Neutrophil (primary cell): ENCODE measurements at regions not wholly inside any gene's neighbourhood (a gene's known extent, or its start where the extent isn't known, plus 50 kb on each side); places are given as distances from the start of the nearest gene placed in this dataset.

Source experiments
- H3K27ac ChIP-seq: fragments of 200-600 bp; sonication (generic); 2 replicates; pipeline ENCODE4 v1.5.1; 2016; ENCODE audit warnings: mild to moderate bottlenecking, moderate library complexity
- H3K27me3 ChIP-seq: fragments of 200-600 bp; sonication (generic); 2 replicates; pipeline ENCODE4 v1.6.0; 2016; ENCODE audit warnings: mild to moderate bottlenecking
- H3K36me3 ChIP-seq: fragments of 200-600 bp; sonication (generic); 2 replicates; pipeline ENCODE4 v1.5.1; 2017
- H3K4me1 ChIP-seq, 2 experiments: fragments of 200-600 bp in 1 of 2; sonication (generic) in 1 of 2; 1 replicate in 1 of 2; 2 replicates in 1 of 2; pipeline versions ENCODE4 v1.5.1 to v1.6.1; 2013 to 2016; ENCODE audit warnings: low read depth in 1 of 2, low read length in 1 of 2, mild to moderate bottlenecking in 1 of 2, moderate library complexity in 1 of 2; ENCODE audit not compliant: control insufficient read depth in 1 of 2, insufficient read depth in 1 of 2
- H3K4me3 ChIP-seq, 2 experiments: fragments of 200-600 bp in 1 of 2; sonication (generic) in 1 of 2; 1 replicate in 1 of 2; 2 replicates in 1 of 2; pipeline ENCODE4 v1.5.1; 2013 to 2016; ENCODE audit warnings: low read depth in 1 of 2, low read length in 1 of 2, mild to moderate bottlenecking in 1 of 2, moderate library complexity in 1 of 2
- H3K9me3 ChIP-seq: fragments of 200-600 bp; sonication (generic); 2 replicates; pipeline ENCODE4 v1.5.1; 2016
- CTCF ChIP-seq: fragments of 200-600 bp; sonication (generic); IDR thresholded peaks from 2 replicates; pipeline ENCODE4 v1.5.1; 2016; ENCODE audit warnings: antibody characterized with exemption

DNA sequence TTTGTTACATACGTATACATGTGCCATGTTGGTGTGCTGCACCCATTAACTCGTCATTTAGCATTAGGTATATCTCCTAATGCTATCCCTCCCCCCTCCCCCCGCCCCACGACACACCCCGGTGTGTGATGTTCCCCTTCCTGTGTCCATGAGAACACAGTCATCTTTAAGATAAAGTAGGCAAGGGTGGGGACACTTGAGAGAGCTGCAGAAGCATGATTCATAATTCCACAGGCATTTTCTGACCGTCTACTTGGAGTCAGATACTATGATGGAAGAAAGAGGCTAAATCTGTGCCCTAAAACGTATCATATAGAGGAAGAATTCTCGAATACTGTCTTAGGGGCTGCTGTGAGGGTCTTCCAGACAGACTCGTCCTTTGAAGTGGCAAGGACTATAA is 145.9 kb upstream of the VASH1 start:
- Histone ChIP-seq H3K36me3 (no peaks in the 10 kb centered on the region), H3K27me3 (peaks cover 33% of the 10 kb centered on the region), H3K4me1 (no peaks in the 10 kb centered on the region), H3K4me3 (no peak overlapping the region), H3K27ac (no peak overlapping the region), H3K9me3 (no peaks in the 10 kb centered on the region)
- TF ChIP-seq CTCF = no peak

DNA sequence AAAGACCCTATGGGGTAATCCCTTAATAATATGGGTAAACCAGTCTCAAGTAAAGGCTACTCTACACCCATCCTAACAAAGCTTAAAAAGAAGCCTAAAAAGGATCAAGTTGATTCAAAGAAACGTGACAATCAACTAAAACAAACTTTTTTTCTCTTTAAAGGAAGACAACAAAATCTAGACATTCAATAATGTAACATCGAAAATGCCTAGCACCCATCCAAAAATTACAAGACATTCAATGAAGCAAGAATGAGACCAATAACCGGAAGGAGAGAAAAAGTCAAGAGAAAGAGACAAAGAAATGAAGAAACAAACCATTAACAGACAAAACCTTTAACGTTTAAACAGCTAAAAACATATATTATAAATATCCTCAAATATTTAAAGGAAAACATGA is 143.8 kb upstream of the VASH1 start:
- Histone ChIP-seq H3K27me3 (peaks cover 15% of the 10 kb centered on the region), H3K36me3 (no peaks in the 10 kb centered on the region), H3K9me3 (no peaks in the 10 kb centered on the region), H3K4me3 (no peak overlapping the region), H3K27ac (no peak overlapping the region), H3K4me1 (no peaks in the 10 kb centered on the region)
- TF ChIP-seq CTCF = no peak

GRCh38 chr14:76636602-76637001 is 124.7 kb upstream of the VASH1 start:
- Histone ChIP-seq H3K4me3 (no peak overlapping the region), H3K4me1 (no peaks in the 10 kb centered on the region), H3K36me3 (no peaks in the 10 kb centered on the region), H3K27ac (no peak overlapping the region), H3K27me3 (peaks cover 27% of the 10 kb centered on the region), H3K9me3 (no peaks in the 10 kb centered on the region)
- TF ChIP-seq CTCF = no peak

- H3K4me1 ChIP-seq = no peaks in the 10 kb centered on the region
- TF ChIP-seq CTCF = no peak
- no peaks in the 10 kb centered on the region for H3K36me3 ChIP-seq
- no peaks in the 10 kb centered on the region for H3K9me3 ChIP-seq
- no peak overlapping the region for H3K4me3 ChIP-seq
- H3K27me3 ChIP-seq = peaks cover 27% of the 10 kb centered on the region
- H3K27ac ChIP-seq = no peak overlapping the region
Observed at GRCh38 chr14:76638841-76639240, 122.4 kb upstream of the VASH1 start.

GRCh38 chr14:76639606-76640229 is 121.5 kb upstream of the VASH1 start:
- Histone ChIP-seq H3K27ac (no peak overlapping the region), H3K9me3 (no peaks in the 10 kb centered on the region), H3K36me3 (no peaks in the 10 kb centered on the region), H3K27me3 (peaks cover 33% of the 10 kb centered on the region), H3K4me1 (no peaks in the 10 kb centered on the region), H3K4me3 (no peak overlapping the region)
- TF ChIP-seq CTCF = no peak
